Uterus (tissue), 3 donors: ENCODE measurements at regions not wholly inside any gene's neighbourhood (a gene's known extent, or its start where the extent isn't known, plus 50 kb on each side); places are given as distances from the start of the nearest gene placed in this dataset.

ENCODE experiments used
- DNase-seq, 2 donors: peaks; one replicate each; pipeline ENCODE4 v3.0.0-alpha.2; 2019 to 2020
- H3K27ac ChIP-seq, 2 donors: fragments of 200-600 bp; sonication (generic); 1 replicate in 1 of 2; 2 replicates in 1 of 2; pipeline ENCODE4 v1.5.1; 2016 to 2018
- H3K27me3 ChIP-seq, 2 donors: fragments of 200-600 bp; sonication (generic); one replicate each; pipeline ENCODE4 v1.5.1; 2018 to 2019; ENCODE audit warnings: control low read depth in 1 of 2
- H3K36me3 ChIP-seq, 2 donors: fragments of 200-600 bp; sonication (generic); one replicate each; pipeline ENCODE4 v1.5.1; 2019; ENCODE audit warnings: control low read depth in 1 of 2
- H3K4me1 ChIP-seq, 2 donors: fragments of 200-600 bp; sonication (generic); one replicate each; pipeline ENCODE4 v1.5.1; 2018 to 2019; ENCODE audit warnings: control low read depth in 1 of 2
- H3K4me3 ChIP-seq, 2 donors: fragments of 200-600 bp; sonication (generic); 1 replicate in 1 of 2; 2 replicates in 1 of 2; pipeline ENCODE4 v1.5.1; 2018 to 2019; ENCODE audit warnings: mild to moderate bottlenecking in 1 of 2
- H3K9me3 ChIP-seq, 2 donors: fragments of 200-600 bp; sonication (generic); one replicate each; pipeline ENCODE4 v1.5.1; 2019; ENCODE audit warnings: control low read depth in 1 of 2
- POLR2A ChIP-seq, 2 donors: fragments of 450-650 bp; IDR thresholded peaks; one replicate each; pipeline ENCODE4 v1.6.1; 2016; ENCODE audit warnings: antibody characterized with exemption in 2 of 2, mild to moderate bottlenecking in 1 of 2, moderate library complexity in 1 of 2
- intact Hi-C: fragments of 100-400 bp; cut with DNase I; formaldehyde crosslinking; loops from one replicate; pipeline ENCODE4 v1.15.1; 2023; ENCODE audit warnings: low total_unique reads
- TF ChIP-seq, protein P1 (sequence below), 4 experiments: fragments of 200-600 bp in 2 of 4; fragments of 450-650 bp in 2 of 4; sonication (generic) in 2 of 4; IDR thresholded peaks; one replicate each; pipeline ENCODE4 v1.5.1; 2016 to 2019; ENCODE audit warnings: antibody characterized with exemption in 4 of 4, mild to moderate bottlenecking in 2 of 4, moderate library complexity in 1 of 4
- donor health status: DM: yes; HTN: yes; CAD: no.

DNA sequence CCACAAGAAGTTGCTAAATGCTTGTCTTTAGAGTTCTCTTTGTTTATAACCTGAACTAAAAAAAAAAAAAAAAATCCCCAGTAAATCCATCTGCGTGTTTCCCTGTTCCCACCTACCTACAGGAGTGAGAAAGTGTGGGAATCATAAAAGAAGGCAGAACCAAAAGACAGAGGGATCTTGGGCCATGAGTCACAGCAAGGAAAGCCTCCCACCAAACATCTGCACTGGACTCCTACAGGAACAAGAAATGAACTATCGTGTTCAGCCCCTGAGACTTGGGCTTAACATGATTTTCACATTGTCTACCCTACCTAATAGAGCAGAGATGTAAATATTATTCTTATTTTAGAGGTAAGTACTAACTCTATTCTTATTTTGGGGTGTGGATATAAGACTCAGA is 1761.2 kb upstream of the CELF4 start:
- H3K4me1 ChIP-seq, result no peaks in the 10 kb centered on the region
- H3K4me3 ChIP-seq, result no peak overlapping the region
- no peaks in the 10 kb centered on the region for H3K27me3 ChIP-seq
- TF ChIP-seq POLR2A (IDR thresholded peaks at IDR 0.05), result no peak
- TF ChIP-seq, protein P1, sequence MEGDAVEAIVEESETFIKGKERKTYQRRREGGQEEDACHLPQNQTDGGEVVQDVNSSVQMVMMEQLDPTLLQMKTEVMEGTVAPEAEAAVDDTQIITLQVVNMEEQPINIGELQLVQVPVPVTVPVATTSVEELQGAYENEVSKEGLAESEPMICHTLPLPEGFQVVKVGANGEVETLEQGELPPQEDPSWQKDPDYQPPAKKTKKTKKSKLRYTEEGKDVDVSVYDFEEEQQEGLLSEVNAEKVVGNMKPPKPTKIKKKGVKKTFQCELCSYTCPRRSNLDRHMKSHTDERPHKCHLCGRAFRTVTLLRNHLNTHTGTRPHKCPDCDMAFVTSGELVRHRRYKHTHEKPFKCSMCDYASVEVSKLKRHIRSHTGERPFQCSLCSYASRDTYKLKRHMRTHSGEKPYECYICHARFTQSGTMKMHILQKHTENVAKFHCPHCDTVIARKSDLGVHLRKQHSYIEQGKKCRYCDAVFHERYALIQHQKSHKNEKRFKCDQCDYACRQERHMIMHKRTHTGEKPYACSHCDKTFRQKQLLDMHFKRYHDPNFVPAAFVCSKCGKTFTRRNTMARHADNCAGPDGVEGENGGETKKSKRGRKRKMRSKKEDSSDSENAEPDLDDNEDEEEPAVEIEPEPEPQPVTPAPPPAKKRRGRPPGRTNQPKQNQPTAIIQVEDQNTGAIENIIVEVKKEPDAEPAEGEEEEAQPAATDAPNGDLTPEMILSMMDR (IDR thresholded peaks at IDR 0.05), result no peak
- H3K36me3 ChIP-seq, result no peaks in the 10 kb centered on the region
- no peak overlapping the region for H3K27ac ChIP-seq
- DNase-seq, result no peak
- no peaks in the 10 kb centered on the region for H3K9me3 ChIP-seq
- intact Hi-C loops, result no loop called here

DNA sequence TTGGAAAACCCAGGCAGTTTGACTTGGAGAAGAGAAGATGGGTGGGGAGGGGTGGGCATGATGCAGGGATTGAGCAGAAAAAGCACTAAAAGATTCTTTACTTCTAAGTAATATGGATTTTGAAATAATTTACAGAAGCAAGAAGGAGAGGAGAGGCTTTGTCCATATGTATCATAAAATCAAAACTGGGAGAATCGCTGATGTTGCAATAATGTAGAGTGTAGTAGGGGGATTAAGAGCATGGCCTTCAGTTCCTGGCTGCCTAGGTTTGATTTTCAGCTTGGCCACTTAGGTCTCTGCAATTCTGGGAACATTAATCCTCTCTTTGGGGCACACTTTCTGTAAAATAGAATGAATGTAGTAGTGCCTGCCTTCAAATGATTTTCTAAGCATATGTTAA is 1760.4 kb upstream of the CELF4 start:
- Histone ChIP-seq H3K27me3 (no peaks in the 10 kb centered on the region), H3K9me3 (no peaks in the 10 kb centered on the region), H3K4me1 (no peaks in the 10 kb centered on the region), H3K36me3 (no peaks in the 10 kb centered on the region), H3K4me3 (no peak overlapping the region), H3K27ac (no peak overlapping the region)
- no peak for DNase-seq
- no peak for TF ChIP-seq POLR2A (IDR thresholded peaks at IDR 0.05)
- TF ChIP-seq, protein P1 (IDR thresholded peaks at IDR 0.05), result no peak
- intact Hi-C loops, result no loop called here

DNA sequence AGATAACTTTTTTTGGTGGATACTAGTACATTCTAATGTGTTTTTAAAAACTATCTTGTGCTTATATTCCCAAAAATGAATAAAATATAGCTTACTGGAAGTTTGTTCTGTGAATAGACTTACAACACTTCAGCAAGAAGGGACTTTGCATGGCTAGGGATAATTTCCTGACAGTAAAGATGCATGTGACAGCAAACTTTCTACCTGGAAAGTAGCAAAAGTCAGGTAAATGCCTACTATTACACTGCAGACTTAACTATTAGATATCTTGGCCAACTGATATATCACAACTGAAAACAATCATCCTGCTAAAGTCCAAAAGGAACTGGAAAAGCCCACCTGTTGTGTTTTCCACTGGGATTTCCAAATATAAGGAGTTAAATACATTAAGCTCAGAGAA is 1753.5 kb upstream of the CELF4 start:
- intact Hi-C loops, result no loop called here

DNA sequence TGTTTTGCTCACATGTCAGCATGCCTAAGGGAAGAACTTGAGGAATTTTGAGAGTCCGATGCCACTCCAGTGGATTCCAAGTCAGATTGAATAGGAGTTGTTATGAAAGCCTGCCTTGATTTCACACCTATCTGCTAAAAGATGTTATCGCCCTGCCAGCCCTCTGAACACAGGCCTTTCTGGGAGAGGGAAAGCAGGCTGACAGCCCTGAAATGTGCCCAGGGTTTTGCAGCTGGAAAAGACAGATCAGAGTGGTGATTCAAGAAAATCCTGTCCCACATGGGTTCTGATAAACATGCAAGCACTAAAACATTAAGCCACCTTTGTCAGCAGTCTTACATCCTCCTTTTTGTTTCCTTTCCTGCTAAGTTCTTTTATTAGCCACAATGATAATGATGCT is 1752.9 kb upstream of the CELF4 start:
- Histone ChIP-seq H3K9me3 (no peaks in the 10 kb centered on the region), H3K36me3 (no peaks in the 10 kb centered on the region), H3K27ac (no peak overlapping the region), H3K27me3 (no peaks in the 10 kb centered on the region), H3K4me1 (no peaks in the 10 kb centered on the region), H3K4me3 (no peak overlapping the region)
- intact Hi-C loops, result no loop called here
- DNase-seq, result no peak
- TF ChIP-seq POLR2A (IDR thresholded peaks at IDR 0.05), result no peak
- TF ChIP-seq, protein P1 (IDR thresholded peaks at IDR 0.05), result no peak

More for the DNA sequence above, 1753.5 kb upstream of the CELF4 start:
- H3K4me3 ChIP-seq, result no peak overlapping the region
- TF ChIP-seq POLR2A (IDR thresholded peaks at IDR 0.05), result no peak
- TF ChIP-seq, protein P1 (IDR thresholded peaks at IDR 0.05), result no peak
- H3K27me3 ChIP-seq, result no peaks in the 10 kb centered on the region
- no peaks in the 10 kb centered on the region for H3K36me3 ChIP-seq
- H3K9me3 ChIP-seq, result no peaks in the 10 kb centered on the region
- no peaks in the 10 kb centered on the region for H3K4me1 ChIP-seq
- no peak for DNase-seq
- H3K27ac ChIP-seq, result no peak overlapping the region

DNA sequence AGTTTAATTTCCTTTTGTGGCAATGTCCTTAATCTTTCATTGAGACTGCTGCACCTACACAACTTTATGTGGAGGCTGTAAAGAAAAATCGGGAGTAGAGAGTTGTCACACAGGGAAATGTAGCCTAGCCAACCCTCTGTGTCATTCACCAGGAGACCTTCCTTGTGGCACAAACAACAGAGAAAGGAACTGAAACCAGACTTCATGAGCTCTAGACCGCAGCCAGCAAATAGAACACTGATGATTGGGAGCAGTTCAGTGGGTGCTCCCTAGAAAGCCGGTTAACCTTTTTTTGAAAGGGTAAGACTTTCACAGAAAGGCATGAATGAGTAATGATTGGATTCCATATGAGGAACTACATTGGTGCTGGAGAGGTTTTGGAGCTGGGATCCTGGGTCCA is 1752.4 kb upstream of the CELF4 start:
- intact Hi-C loops, result no loop called here

More for the DNA sequence above, 1752.4 kb upstream of the CELF4 start:
- no peak for TF ChIP-seq POLR2A (IDR thresholded peaks at IDR 0.05)
- TF ChIP-seq, protein P1 (IDR thresholded peaks at IDR 0.05), result no peak
- H3K9me3 ChIP-seq, result no peaks in the 10 kb centered on the region
- H3K36me3 ChIP-seq, result no peaks in the 10 kb centered on the region
- no peak for DNase-seq
- H3K4me3 ChIP-seq, result no peak overlapping the region
- no peak overlapping the region for H3K27ac ChIP-seq
- H3K27me3 ChIP-seq, result no peaks in the 10 kb centered on the region
- H3K4me1 ChIP-seq, result no peaks in the 10 kb centered on the region
